ENCODE measurements at regions not wholly inside any gene's neighbourhood (a gene's known extent, or its start where the extent isn't known, plus 50 kb on each side); places are given as distances from the start of the nearest gene placed in this dataset.

DNA sequence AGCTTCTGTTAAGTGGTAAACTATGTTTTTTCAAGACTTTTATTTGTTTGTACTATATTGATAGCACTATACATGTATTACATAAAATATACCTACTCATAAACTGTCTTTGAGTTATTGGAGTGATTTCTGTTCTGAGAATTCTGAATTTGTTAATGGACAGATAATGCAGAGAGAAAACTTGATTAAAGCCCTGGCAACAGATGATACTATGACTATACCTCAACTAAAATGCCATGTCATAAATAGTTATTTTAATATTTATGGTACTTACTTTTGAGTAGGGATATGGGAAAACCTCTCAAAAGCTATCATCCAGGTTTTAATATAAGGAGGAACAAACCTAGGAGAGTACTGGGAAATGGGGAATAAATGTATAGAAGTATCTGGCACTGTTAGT is 947.2 kb upstream of the ARRDC3 start:
- TF ChIP-seq, protein P1, sequence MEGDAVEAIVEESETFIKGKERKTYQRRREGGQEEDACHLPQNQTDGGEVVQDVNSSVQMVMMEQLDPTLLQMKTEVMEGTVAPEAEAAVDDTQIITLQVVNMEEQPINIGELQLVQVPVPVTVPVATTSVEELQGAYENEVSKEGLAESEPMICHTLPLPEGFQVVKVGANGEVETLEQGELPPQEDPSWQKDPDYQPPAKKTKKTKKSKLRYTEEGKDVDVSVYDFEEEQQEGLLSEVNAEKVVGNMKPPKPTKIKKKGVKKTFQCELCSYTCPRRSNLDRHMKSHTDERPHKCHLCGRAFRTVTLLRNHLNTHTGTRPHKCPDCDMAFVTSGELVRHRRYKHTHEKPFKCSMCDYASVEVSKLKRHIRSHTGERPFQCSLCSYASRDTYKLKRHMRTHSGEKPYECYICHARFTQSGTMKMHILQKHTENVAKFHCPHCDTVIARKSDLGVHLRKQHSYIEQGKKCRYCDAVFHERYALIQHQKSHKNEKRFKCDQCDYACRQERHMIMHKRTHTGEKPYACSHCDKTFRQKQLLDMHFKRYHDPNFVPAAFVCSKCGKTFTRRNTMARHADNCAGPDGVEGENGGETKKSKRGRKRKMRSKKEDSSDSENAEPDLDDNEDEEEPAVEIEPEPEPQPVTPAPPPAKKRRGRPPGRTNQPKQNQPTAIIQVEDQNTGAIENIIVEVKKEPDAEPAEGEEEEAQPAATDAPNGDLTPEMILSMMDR (IDR thresholded peaks at IDR 0.05; ENCODE audit: unreplicated experiment), result no peak
- no peak for DNase-seq
- intact Hi-C loops (cut with micrococcal nuclease; ENCODE audit: unreplicated experiment), result no loop called here
- Mint-ChIP-seq H3K4me1 (ENCODE audit: low read depth, unreplicated experiment) (peaks cover 14% of the 10 kb centered on the region), H3K4me3 (ENCODE audit: low read depth, unreplicated experiment) (no peak overlapping the region), H3K27ac (ENCODE audit: unreplicated experiment) (no peak overlapping the region), H3K9me3 (ENCODE audit: low read depth, unreplicated experiment) (no peaks in the 10 kb centered on the region), H3K27me3 (ENCODE audit: unreplicated experiment) (no peaks in the 10 kb centered on the region), H3K36me3 (ENCODE audit: insufficient read depth, unreplicated experiment) (no peaks in the 10 kb centered on the region)
- CTCF ChIA-PET, result no interaction called here
- BruUV-seq (replicated peaks), result no TSS peak

GRCh38 chr5:92329759-92330158 is 946.6 kb upstream of the ARRDC3 start:
- no peaks in the 10 kb centered on the region for H3K36me3 Mint-ChIP-seq (ENCODE audit: insufficient read depth, unreplicated experiment)
- H3K4me3 Mint-ChIP-seq (ENCODE audit: low read depth, unreplicated experiment), result no peak overlapping the region
- no peaks in the 10 kb centered on the region for H3K27me3 Mint-ChIP-seq (ENCODE audit: unreplicated experiment)
- no TSS peak for BruUV-seq (replicated peaks)
- no peak for DNase-seq
- H3K27ac Mint-ChIP-seq (ENCODE audit: unreplicated experiment), result no peak overlapping the region
- no peaks in the 10 kb centered on the region for H3K9me3 Mint-ChIP-seq (ENCODE audit: low read depth, unreplicated experiment)
- intact Hi-C loops (cut with micrococcal nuclease; ENCODE audit: unreplicated experiment), result no loop called here
- TF ChIP-seq, protein P1 (IDR thresholded peaks at IDR 0.05; ENCODE audit: unreplicated experiment), result no peak
- H3K4me1 Mint-ChIP-seq (ENCODE audit: low read depth, unreplicated experiment), result peaks cover 14% of the 10 kb centered on the region
- CTCF ChIA-PET, result no interaction called here

GRCh38 chr5:92328584-92329259 is 945.6 kb upstream of the ARRDC3 start:
- no peaks in the 10 kb centered on the region for H3K36me3 Mint-ChIP-seq (ENCODE audit: insufficient read depth, unreplicated experiment)
- TF ChIP-seq, protein P1 (IDR thresholded peaks at IDR 0.05; ENCODE audit: unreplicated experiment), result no peak
- no peak overlapping the region for H3K4me3 Mint-ChIP-seq (ENCODE audit: low read depth, unreplicated experiment)
- peaks cover 14% of the 10 kb centered on the region for H3K4me1 Mint-ChIP-seq (ENCODE audit: low read depth, unreplicated experiment)
- H3K9me3 Mint-ChIP-seq (ENCODE audit: low read depth, unreplicated experiment), result no peaks in the 10 kb centered on the region
- no peak overlapping the region for H3K27ac Mint-ChIP-seq (ENCODE audit: unreplicated experiment)
- no peak for DNase-seq
- H3K27me3 Mint-ChIP-seq (ENCODE audit: unreplicated experiment), result no peaks in the 10 kb centered on the region
- CTCF ChIA-PET, result no interaction called here
- intact Hi-C loops (cut with micrococcal nuclease; ENCODE audit: unreplicated experiment), result no loop called here
- BruUV-seq (replicated peaks), result no TSS peak

- CTCF ChIA-PET, result no interaction called here
- Mint-ChIP-seq H3K4me1 (ENCODE audit: low read depth, unreplicated experiment) (no peaks in the 10 kb centered on the region), H3K27ac (ENCODE audit: unreplicated experiment) (no peak overlapping the region), H3K27me3 (ENCODE audit: unreplicated experiment) (no peaks in the 10 kb centered on the region), H3K4me3 (ENCODE audit: low read depth, unreplicated experiment) (no peak overlapping the region), H3K9me3 (ENCODE audit: low read depth, unreplicated experiment) (peaks cover 2% of the 10 kb centered on the region), H3K36me3 (ENCODE audit: insufficient read depth, unreplicated experiment) (no peaks in the 10 kb centered on the region)
- no peak for DNase-seq
- no TSS peak for BruUV-seq (replicated peaks)
- intact Hi-C loops (cut with micrococcal nuclease; ENCODE audit: unreplicated experiment), result no loop called here
- TF ChIP-seq, protein P1 (IDR thresholded peaks at IDR 0.05; ENCODE audit: unreplicated experiment), result no peak
Measured at GRCh38 chr5:92320446-92320845, 937.3 kb upstream of the ARRDC3 start.
